GM18511 (cell line): ENCODE measurements at regions not wholly inside any gene's neighbourhood (a gene's known extent, or its start where the extent isn't known, plus 50 kb on each side); places are given as distances from the start of the nearest gene placed in this dataset.

Experiments used
- ATAC-seq: cut with Tn5 transposase; IDR thresholded peaks from one replicate; pipeline ENCODE4 v1.9.1; 2021; ENCODE audit warnings: mild to moderate bottlenecking, moderate library complexity; ENCODE audit not compliant: unreplicated experiment

GRCh38 chr5:2575292-2575691 lies 176.2 kb downstream of the IRX2 start:
- no peak for ATAC-seq

GRCh38 chr5:2574155-2574554 lies 177.3 kb downstream of the IRX2 start:
- ATAC-seq: no peak

- no peak for ATAC-seq
Measured at GRCh38 chr5:2570586-2570985, 180.9 kb downstream of the IRX2 start.

- ATAC-seq: no peak
Measured at GRCh38 chr5:2569774-2570542, 181.5 kb downstream of the IRX2 start.

GRCh38 chr5:2569176-2569575 lies 182.3 kb downstream of the IRX2 start:
- ATAC-seq: no peak

- no peak for ATAC-seq
Measured at GRCh38 chr5:2566284-2566683, 185.2 kb downstream of the IRX2 start.

GRCh38 chr5:2565147-2565546 lies 186.3 kb downstream of the IRX2 start:
- no peak for ATAC-seq

GRCh38 chr5:2563046-2563445 lies 188.4 kb downstream of the IRX2 start:
- no peak for ATAC-seq

- ATAC-seq: no peak
Measured at GRCh38 chr5:2562036-2562435, 189.4 kb downstream of the IRX2 start.

- no peak for ATAC-seq
Measured at GRCh38 chr5:2560435-2560834, 191.0 kb downstream of the IRX2 start.

- ATAC-seq: no peak
Measured at GRCh38 chr5:2557435-2557834, 194.0 kb downstream of the IRX2 start.

- ATAC-seq: no peak
Measured at GRCh38 chr5:2556375-2556966, 195.0 kb downstream of the IRX2 start.

- ATAC-seq: no peak
Measured at GRCh38 chr5:2553611-2554010, 197.9 kb downstream of the IRX2 start.

- no peak for ATAC-seq
Measured at GRCh38 chr5:2550509-2550908, 201.0 kb downstream of the IRX2 start.

GRCh38 chr5:2549900-2550299 lies 201.6 kb downstream of the IRX2 start:
- ATAC-seq: no peak

- no peak for ATAC-seq
Measured at GRCh38 chr5:2549354-2549753, 202.1 kb downstream of the IRX2 start.

GRCh38 chr5:2546938-2547337 lies 204.5 kb downstream of the IRX2 start:
- ATAC-seq: no peak

- ATAC-seq: no peak
Measured at GRCh38 chr5:2544003-2544402, 207.5 kb downstream of the IRX2 start.

GRCh38 chr5:2542821-2543220 lies 208.7 kb downstream of the IRX2 start:
- no peak for ATAC-seq

- ATAC-seq: no peak
Measured at GRCh38 chr5:2542026-2542425, 209.5 kb downstream of the IRX2 start.

GRCh38 chr5:2538169-2538568 lies 213.3 kb downstream of the IRX2 start:
- ATAC-seq: no peak

GRCh38 chr5:2537378-2538145 lies 213.9 kb downstream of the IRX2 start:
- ATAC-seq: no peak
